Gastrocnemius medialis (tissue), 4 donors: ENCODE measurements at regions not wholly inside any gene's neighbourhood (a gene's known extent, or its start where the extent isn't known, plus 50 kb on each side); places are given as distances from the start of the nearest gene placed in this dataset.

Source experiments
- CTCF ChIP-seq, 5 experiments: fragments of 450-650 bp in 3 of 5; fragments of 200-600 bp in 2 of 5; sonication (generic) in 2 of 5; IDR thresholded peaks in 4 of 5; conservative IDR thresholded peaks in 1 of 5; 1 replicate in 4 of 5; 2 replicates in 1 of 5; pipeline ENCODE4 v1.5.1; 2016 to 2019; ENCODE audit warnings: antibody characterized with exemption in 5 of 5, mild to moderate bottlenecking in 3 of 5, moderate library complexity in 3 of 5
- POLR2A ChIP-seq, 2 donors: fragments of 450-650 bp; IDR thresholded peaks; one replicate each; pipeline ENCODE4 v1.6.1; 2017; ENCODE audit warnings: antibody characterized with exemption in 2 of 2, mild to moderate bottlenecking in 2 of 2, moderate library complexity in 2 of 2

- no peak for TF ChIP-seq CTCF (IDR thresholded peaks at IDR 0.05 in 4 of 5, conservative IDR thresholded peaks at IDR 0.05 in 1 of 5)
- no peak for TF ChIP-seq POLR2A (IDR thresholded peaks at IDR 0.05)
These were observed 198.2 kb downstream of the CEP135 start for GRCh38 chr4:56146956-56147355.
